CD4-positive, alpha-beta T cell treated with Interleukin-1 beta for 1 hour (primary cell): ENCODE measurements at regions not wholly inside any gene's neighbourhood (a gene's known extent, or its start where the extent isn't known, plus 50 kb on each side); places are given as distances from the start of the nearest gene placed in this dataset.
"Not testable (repeated sequence)": the region's sequence is repeated elsewhere in the genome, so short reads cannot be mapped to it uniquely, and the experiment has no call there.

ENCODE experiments used
- DNase-seq, 2 donors: peaks; one replicate each; pipeline ENCODE4 v3.0.0-alpha.2; 2020 to 2022

GRCh38 chr3:30538791-30539190 lies 67.6 kb upstream of the TGFBR2 start:
- no peak for DNase-seq

DNA sequence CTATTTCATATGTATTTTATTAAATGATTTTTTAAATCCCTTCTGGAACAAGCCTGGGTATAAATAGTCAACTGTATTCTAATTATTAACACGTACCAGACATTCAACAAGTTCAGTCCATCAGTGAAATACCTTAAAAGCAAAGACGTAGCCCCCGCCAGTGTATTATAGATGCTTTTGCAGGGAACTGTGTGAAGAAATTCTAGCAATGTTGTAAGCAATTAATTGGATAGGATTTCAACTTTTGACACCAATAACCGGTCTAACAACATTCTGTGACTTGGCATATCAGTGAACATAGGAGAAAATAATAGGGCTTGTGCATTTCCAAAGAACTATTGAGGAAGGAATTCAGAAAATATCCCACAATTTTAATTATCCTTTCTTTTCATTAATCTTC lies 67.2 kb upstream of the TGFBR2 start:
- DNase-seq, result no peak

GRCh38 chr3:30539772-30540171 lies 66.6 kb upstream of the TGFBR2 start:
- DNase-seq, result no peak

- DNase-seq, result not testable (repeated sequence)
Observed at GRCh38 chr3:30541156-30541555, 65.2 kb upstream of the TGFBR2 start.

DNA sequence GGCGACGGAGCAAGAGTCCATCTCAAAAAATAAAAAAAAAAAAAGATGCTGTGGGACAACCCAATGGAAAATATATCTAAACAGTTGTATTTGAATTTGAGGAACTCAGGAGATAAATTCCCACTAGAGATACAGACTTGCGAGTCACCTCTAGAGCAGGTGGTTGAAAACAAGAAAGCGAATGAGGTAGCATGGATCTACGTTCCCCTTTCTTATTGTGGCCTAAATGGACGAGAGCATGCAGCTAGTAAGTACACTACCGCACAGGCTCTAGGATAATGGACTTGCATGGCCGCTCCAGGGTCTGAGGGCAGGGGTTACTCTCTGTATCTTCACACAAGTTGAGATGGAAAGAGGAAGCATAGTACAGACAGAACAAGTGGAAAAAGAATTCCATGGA lies 63.5 kb upstream of the TGFBR2 start:
- DNase-seq, result no peak

GRCh38 chr3:30544812-30545211 lies 61.6 kb upstream of the TGFBR2 start:
- no peak for DNase-seq

DNA sequence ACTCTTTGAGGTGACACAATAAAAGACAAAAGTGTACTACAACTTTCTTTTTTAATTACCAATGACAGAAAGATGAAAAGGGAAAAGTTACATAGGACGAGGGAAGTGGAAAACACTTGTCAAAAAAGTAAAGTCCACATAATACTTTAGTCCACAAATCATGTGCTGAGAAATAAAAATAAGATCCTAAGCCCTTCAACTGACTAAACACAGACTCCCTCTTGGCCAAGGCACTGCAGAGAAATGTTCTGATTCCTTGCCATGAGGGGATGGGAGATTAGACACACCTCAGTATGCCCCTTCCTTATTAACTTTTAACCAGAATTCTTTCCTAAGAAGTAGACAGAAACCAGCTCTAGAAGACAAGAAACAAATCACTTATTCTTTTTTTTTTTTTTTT lies 59.5 kb upstream of the TGFBR2 start:
- no peak for DNase-seq

DNA sequence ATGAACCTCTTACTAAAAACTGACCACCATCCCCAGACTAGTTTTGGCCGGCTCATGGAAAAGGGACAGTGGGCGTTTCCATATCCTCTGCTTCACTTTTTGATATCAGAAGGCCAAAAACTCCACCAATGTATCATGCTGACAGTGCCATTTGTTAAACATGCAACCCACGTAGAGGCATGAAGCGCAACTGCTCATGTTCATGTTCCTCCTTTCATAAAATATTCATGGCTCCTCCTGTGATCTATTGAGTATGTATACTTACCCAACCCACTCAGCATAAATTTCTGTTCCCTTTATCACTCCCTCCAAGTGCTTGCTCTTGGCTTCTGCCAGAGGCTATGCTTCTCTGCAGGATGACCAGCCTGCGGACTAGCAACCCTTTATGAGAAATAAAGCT lies 58.7 kb upstream of the TGFBR2 start:
- no peak for DNase-seq

- peak; percentile 10 to 25 for DNase-seq
Observed at GRCh38 chr3:30548600-30548999, 57.8 kb upstream of the TGFBR2 start.

- DNase-seq, result no peak
Observed at GRCh38 chr3:30549600-30549999, 56.8 kb upstream of the TGFBR2 start.

DNA sequence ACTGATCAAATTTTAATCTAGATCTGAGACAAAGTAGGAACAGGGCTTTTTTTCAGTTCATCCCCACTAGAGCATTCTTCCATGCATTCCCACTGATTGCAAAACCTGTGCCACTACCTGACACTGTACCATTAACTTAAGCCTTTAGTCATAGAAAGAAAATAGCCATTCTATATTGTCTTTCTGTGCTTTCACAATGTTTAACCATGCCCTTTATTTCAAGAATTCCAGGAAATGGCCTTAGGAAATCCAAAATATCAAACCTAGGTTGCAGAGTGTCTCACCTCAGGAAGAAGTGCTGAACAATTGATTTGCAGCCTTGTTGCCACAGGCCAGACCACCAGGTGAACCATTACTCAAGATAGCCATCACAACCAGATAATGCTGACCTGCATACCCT lies 56.2 kb upstream of the TGFBR2 start:
- DNase-seq, result no peak

GRCh38 chr3:30551266-30551665 lies 55.1 kb upstream of the TGFBR2 start:
- DNase-seq, result peak in 1 of 2 donors; percentile 0

GRCh38 chr3:30551927-30552326 lies 54.5 kb upstream of the TGFBR2 start:
- no peak for DNase-seq

DNA sequence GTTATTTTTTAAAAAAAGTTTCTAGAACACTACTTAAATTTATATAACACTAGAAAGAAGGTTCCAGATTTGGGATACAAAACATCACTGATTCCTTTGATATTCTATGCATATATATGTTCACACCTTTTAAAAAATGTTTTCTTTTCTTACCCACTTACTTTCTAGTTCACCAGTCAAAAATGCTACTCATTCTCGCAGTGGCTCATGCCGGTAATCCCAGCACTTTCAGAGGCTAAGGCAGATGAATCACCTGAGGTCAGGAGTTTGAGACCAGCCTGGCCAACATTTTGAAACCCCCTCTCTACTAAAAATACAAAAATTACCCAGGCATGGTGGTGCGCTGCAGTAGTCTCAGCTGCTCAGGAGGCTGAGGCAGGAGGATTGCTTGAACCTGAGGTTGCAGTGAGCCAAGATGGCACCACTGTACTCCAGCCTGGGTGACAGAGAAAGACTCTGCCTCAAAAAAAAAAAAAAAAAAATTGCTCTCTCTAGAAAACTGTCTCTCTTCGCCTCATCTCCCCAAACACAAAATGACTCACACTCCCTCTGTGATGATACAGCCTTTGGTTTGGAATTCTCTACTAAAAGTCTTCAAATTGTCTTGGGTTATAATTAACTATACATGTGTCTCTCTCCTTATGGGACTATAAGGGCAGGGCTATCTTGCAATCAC lies 52.6 kb upstream of the TGFBR2 start:
- no peak for DNase-seq

DNA sequence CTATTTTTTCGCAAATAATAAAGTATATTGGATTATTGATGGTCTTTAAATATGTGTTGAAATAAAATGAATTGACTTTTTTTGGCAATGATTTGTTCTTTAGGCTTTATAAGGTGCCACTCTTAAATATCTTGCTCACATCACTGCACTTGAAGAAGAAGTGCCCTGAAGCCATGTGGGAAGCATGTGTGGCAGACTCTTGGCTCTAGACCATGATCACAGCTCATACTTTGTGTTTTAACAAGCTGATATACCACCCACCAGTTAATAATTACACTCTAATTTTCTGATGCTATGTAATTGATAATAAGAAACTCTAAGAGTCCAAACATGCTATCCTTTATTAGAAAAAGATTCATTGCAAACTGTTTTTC lies 52.1 kb upstream of the TGFBR2 start:
- DNase-seq, result no peak

GRCh38 chr3:30555968-30556367 lies 50.4 kb upstream of the TGFBR2 start:
- DNase-seq, result no peak
